ENCODE measurements at regions not wholly inside any gene's neighbourhood (a gene's known extent, or its start where the extent isn't known, plus 50 kb on each side); places are given as distances from the start of the nearest gene placed in this dataset.

DNA sequence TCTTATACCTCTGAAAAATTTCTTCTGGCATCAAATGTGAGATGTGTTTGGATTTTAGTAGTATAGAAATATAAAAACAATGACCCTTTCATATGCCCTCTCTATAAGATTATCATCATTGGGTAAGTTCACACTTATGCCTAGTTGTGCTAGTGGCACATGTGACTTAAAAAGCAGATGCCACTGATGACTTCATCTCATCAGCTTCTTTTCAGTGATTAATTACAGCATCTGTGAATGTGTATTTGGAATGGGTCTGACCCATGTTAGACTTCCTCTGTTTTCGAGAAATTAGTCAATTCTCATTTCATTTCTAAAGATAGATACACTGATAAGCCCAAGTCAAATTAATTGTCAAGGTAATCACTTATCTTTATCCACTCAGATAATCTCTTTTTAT, 698.7 kb downstream of the GABRG1 start:
- TF ChIP-seq POLR2A (IDR thresholded peaks at IDR 0.05) = no peak
- TF ChIP-seq, protein P1, sequence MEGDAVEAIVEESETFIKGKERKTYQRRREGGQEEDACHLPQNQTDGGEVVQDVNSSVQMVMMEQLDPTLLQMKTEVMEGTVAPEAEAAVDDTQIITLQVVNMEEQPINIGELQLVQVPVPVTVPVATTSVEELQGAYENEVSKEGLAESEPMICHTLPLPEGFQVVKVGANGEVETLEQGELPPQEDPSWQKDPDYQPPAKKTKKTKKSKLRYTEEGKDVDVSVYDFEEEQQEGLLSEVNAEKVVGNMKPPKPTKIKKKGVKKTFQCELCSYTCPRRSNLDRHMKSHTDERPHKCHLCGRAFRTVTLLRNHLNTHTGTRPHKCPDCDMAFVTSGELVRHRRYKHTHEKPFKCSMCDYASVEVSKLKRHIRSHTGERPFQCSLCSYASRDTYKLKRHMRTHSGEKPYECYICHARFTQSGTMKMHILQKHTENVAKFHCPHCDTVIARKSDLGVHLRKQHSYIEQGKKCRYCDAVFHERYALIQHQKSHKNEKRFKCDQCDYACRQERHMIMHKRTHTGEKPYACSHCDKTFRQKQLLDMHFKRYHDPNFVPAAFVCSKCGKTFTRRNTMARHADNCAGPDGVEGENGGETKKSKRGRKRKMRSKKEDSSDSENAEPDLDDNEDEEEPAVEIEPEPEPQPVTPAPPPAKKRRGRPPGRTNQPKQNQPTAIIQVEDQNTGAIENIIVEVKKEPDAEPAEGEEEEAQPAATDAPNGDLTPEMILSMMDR (IDR thresholded peaks at IDR 0.05) = no peak
